GM23248 (cell line): ENCODE measurements at regions not wholly inside any gene's neighbourhood (a gene's known extent, or its start where the extent isn't known, plus 50 kb on each side); places are given as distances from the start of the nearest gene placed in this dataset.

Experiments used
- DNase-seq: peaks from one replicate; pipeline ENCODE4 v3.0.0-alpha.2; 2015
- H2AFZ ChIP-seq: fragments of 200-600 bp; sonication (generic); 2 replicates; pipeline ENCODE4 v1.6.1; 2016; ENCODE audit warnings: antibody characterized with exemption
- H3F3A ChIP-seq: fragments of 200-600 bp; sonication (generic); 2 replicates; pipeline ENCODE4 v1.6.1; 2016; ENCODE audit warnings: mild to moderate bottlenecking, antibody characterized with exemption, mixed run types; ENCODE audit not compliant: insufficient read depth
- H3K27ac ChIP-seq: fragments of 200-600 bp; sonication (generic); 2 replicates; pipeline ENCODE4 v1.5.1; 2016; ENCODE audit warnings: mild to moderate bottlenecking
- H3K27me3 ChIP-seq: fragments of 200-600 bp; sonication (generic); replicated peaks from 2 replicates; pipeline ENCODE4 v1.6.1; 2016; ENCODE audit warnings: mild to moderate bottlenecking; ENCODE audit not compliant: insufficient read depth
- H3K36me3 ChIP-seq: fragments of 200-600 bp; sonication (generic); 2 replicates; pipeline ENCODE4 v1.6.1; 2016; ENCODE audit warnings: low read depth, mild to moderate bottlenecking
- H3K4me1 ChIP-seq: fragments of 200-600 bp; sonication (generic); 2 replicates; pipeline ENCODE4 v1.6.1; 2016; ENCODE audit warnings: mild to moderate bottlenecking; ENCODE audit not compliant: insufficient read depth
- H3K4me2 ChIP-seq: fragments of 200-600 bp; sonication (generic); one replicate; pipeline ENCODE4 v1.6.1; 2016; ENCODE audit warnings: mild to moderate bottlenecking; ENCODE audit not compliant: unreplicated experiment
- H3K4me3 ChIP-seq: fragments of 200-600 bp; sonication (generic); 2 replicates; pipeline ENCODE4 v1.5.1; 2016; ENCODE audit warnings: mild to moderate bottlenecking
- H3K79me2 ChIP-seq: fragments of 200-600 bp; sonication (generic); 2 replicates; pipeline ENCODE4 v1.6.1; 2016; ENCODE audit warnings: mild to moderate bottlenecking; ENCODE audit not compliant: insufficient read depth
- H3K9ac ChIP-seq: fragments of 200-600 bp; sonication (generic); 2 replicates; pipeline ENCODE4 v1.6.1; 2016; ENCODE audit warnings: mild to moderate bottlenecking
- H3K9me2 ChIP-seq: fragments of 200-600 bp; sonication (generic); 2 replicates; pipeline ENCODE4 v1.6.1; 2016; ENCODE audit warnings: mixed run types, mild to moderate bottlenecking, moderate library complexity; ENCODE audit not compliant: insufficient read depth
- H3K9me3 ChIP-seq: fragments of 200-600 bp; sonication (generic); one replicate; pipeline ENCODE4 v1.6.1; 2017; ENCODE audit warnings: low read depth
- H4K20me1 ChIP-seq: fragments of 200-600 bp; sonication (generic); 2 replicates; pipeline ENCODE4 v1.6.0; 2016; ENCODE audit not compliant: insufficient read depth
- EZH2 ChIP-seq: fragments of 200-600 bp; sonication (generic); IDR thresholded peaks from 2 replicates; pipeline ENCODE4 v1.6.1; 2018; ENCODE audit warnings: antibody characterized with exemption, mild to moderate bottlenecking; ENCODE audit not compliant: insufficient read depth, poor library complexity, severe bottlenecking
- EZH2phosphoT487 ChIP-seq: fragments of 200-600 bp; sonication (generic); IDR thresholded peaks from 2 replicates; pipeline ENCODE4 v1.6.1; 2018; ENCODE audit warnings: antibody characterized with exemption, moderate library complexity, mild to moderate bottlenecking, low read depth; ENCODE audit not compliant: insufficient read depth
- WGBS, 2 experiments: methylation state at CpG; one replicate each; pipeline ENCODE4 v1.1.6; 2015 to 2017; ENCODE audit warnings: low lambda C conversion rate in 2 of 2, low coverage in 1 of 2; ENCODE audit errors: missing lambda C conversion rate in 2 of 2; 5-methylcytosine and 5-hydroxymethylcytosine counted together
- in situ Hi-C: fragments of 300-500 bp; cut with MboI; formaldehyde crosslinking; loops from 2 replicates; pipeline ENCODE4 v1.15.0; 2020

- in situ Hi-C loops, result no loop called here
- H3K4me2 ChIP-seq, result no peak overlapping the region
- 45 to 53% methylated on average over 2 of the region's 2 CpGs for WGBS, 2 experiments
These were observed 551.0 kb upstream of the NBEA start for GRCh38 chr13:34391076-34391475.

DNA sequence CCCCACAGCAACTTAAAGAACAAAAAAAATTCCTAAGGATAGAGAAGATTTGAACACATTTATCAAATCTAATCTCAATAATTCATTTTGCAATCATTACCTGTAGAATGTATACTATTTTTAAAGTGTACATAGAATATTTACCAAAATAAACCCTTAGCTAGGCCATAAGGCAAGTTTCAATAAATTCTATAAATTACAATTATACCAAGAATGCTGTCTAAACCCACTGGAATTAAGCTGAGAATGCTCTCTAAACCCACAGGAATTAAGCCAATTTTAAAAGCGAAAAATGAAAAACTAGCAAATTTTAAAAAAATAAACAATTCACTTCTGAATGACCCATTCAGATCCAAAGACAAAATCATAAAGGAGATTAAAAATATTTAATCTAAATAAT is 540.4 kb upstream of the NBEA start:
- Histone ChIP-seq H3F3A (no peaks in the 10 kb centered on the region), H2AFZ (no peak overlapping the region), H3K36me3 (no peaks in the 10 kb centered on the region), H3K4me3 (no peak overlapping the region), H3K9me2 (no peaks in the 10 kb centered on the region), H3K9ac (no peak overlapping the region), H3K4me1 (no peaks in the 10 kb centered on the region), H3K9me3 (peaks cover 2% of the 10 kb centered on the region), H3K27me3 (no peaks in the 10 kb centered on the region), H3K4me2 (peak overlapping the region; percentile 6), H3K79me2 (no peaks in the 10 kb centered on the region), H3K27ac (no peak overlapping the region), H4K20me1 (no peaks in the 10 kb centered on the region)
- TF ChIP-seq EZH2phosphoT487, result no peak
- TF ChIP-seq EZH2, result no peak
- DNase-seq, result peak; percentile 16
- 48 to 63% methylated on average over 1 of the region's 1 CpG for WGBS, 2 experiments
- in situ Hi-C loops, result no loop called here

More at GRCh38 chr13:34391076-34391475, 551.0 kb upstream of the NBEA start:
- H3K9me3 ChIP-seq, result no peaks in the 10 kb centered on the region
- TF ChIP-seq EZH2phosphoT487, result no peak
- no peak for TF ChIP-seq EZH2
- H3K9ac ChIP-seq, result no peak overlapping the region
- peak; percentile 66 for DNase-seq
- H3K4me3 ChIP-seq, result no peak overlapping the region
- H4K20me1 ChIP-seq, result no peaks in the 10 kb centered on the region
- no peak overlapping the region for H2AFZ ChIP-seq
- H3F3A ChIP-seq, result no peaks in the 10 kb centered on the region
- H3K4me1 ChIP-seq, result peaks cover 3% of the 10 kb centered on the region; the same call in 1 of the 2 replicates
- H3K27me3 ChIP-seq, result no peaks in the 10 kb centered on the region
- no peaks in the 10 kb centered on the region for H3K36me3 ChIP-seq
- H3K79me2 ChIP-seq, result no peaks in the 10 kb centered on the region
- H3K27ac ChIP-seq, result no peak overlapping the region
- H3K9me2 ChIP-seq, result no peaks in the 10 kb centered on the region

- no peaks in the 10 kb centered on the region for H3K9me2 ChIP-seq
- H3K27ac ChIP-seq, result no peak overlapping the region
- H3K4me1 ChIP-seq, result no peaks in the 10 kb centered on the region
- H4K20me1 ChIP-seq, result no peaks in the 10 kb centered on the region
- no peaks in the 10 kb centered on the region for H3K36me3 ChIP-seq
- H3F3A ChIP-seq, result no peaks in the 10 kb centered on the region
- no peak overlapping the region for H3K4me2 ChIP-seq
- DNase-seq, result no peak
- H3K9me3 ChIP-seq, result no peaks in the 10 kb centered on the region
- 61 to 67% methylated on average over 4 of the region's 4 CpGs for WGBS, 2 experiments
- no peaks in the 10 kb centered on the region for H3K27me3 ChIP-seq
- in situ Hi-C loops, result no loop called here
- H3K9ac ChIP-seq, result no peak overlapping the region
- H2AFZ ChIP-seq, result no peak overlapping the region
- H3K79me2 ChIP-seq, result no peaks in the 10 kb centered on the region
- TF ChIP-seq EZH2phosphoT487, result no peak
- no peak for TF ChIP-seq EZH2
- H3K4me3 ChIP-seq, result no peak overlapping the region
These were observed 536.5 kb upstream of the NBEA start for GRCh38 chr13:34405410-34406181.

DNA sequence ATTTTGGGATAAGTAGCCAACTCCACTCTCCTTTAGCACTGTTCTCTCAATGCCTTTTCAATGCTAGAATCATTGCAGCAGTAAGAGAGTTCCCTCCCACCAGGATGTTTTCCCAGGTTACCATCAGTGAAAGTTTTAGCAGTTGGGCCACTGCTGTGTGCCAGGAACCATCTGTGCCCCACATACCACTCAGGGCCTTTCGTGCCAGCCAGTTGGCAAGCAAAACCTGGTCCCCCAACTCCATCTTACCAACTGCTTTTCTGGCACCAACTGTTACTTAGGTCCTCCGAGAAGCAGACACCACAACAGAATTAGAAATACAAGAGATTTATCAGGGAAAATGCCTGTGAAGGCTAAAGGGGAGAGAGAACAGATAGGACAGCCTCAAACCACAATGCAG is 533.4 kb upstream of the NBEA start:
- in situ Hi-C loops, result no loop called here
- no peak for TF ChIP-seq EZH2phosphoT487
- TF ChIP-seq EZH2, result no peak

More for the DNA sequence above, 533.4 kb upstream of the NBEA start:
- DNase-seq, result no peak
- Histone ChIP-seq H3K9ac (no peak overlapping the region), H3F3A (peaks cover 8% of the 10 kb centered on the region; the same call in 1 of the 2 replicates), H3K27ac (no peak overlapping the region), H3K4me3 (no peak overlapping the region), H3K9me3 (no peaks in the 10 kb centered on the region), H3K9me2 (no peaks in the 10 kb centered on the region), H3K79me2 (no peaks in the 10 kb centered on the region), H3K36me3 (no peaks in the 10 kb centered on the region), H2AFZ (no peak overlapping the region), H3K27me3 (no peaks in the 10 kb centered on the region), H3K4me2 (no peak overlapping the region), H4K20me1 (no peaks in the 10 kb centered on the region), H3K4me1 (peaks cover 14% of the 10 kb centered on the region)
- 56 to 69% methylated on average over 2 of the region's 2 CpGs for WGBS, 2 experiments
